Naive thymus-derived CD8-positive, alpha-beta T cell (primary cell): ENCODE measurements at regions not wholly inside any gene's neighbourhood (a gene's known extent, or its start where the extent isn't known, plus 50 kb on each side); places are given as distances from the start of the nearest gene placed in this dataset.
"Not testable (repeated sequence)": the region's sequence is repeated elsewhere in the genome, so short reads cannot be mapped to it uniquely, and the experiment has no call there.

Experiments used
- ATAC-seq, 2 donors: fragments of 150-1000 bp; cut with Tn5 transposase in 1 of 2; sonication (Bioruptor Pico), chemical (Tn5 transposase) in 1 of 2; 1 replicate in 1 of 2; 2 replicates in 1 of 2; pipeline ENCODE4 v1.10.0; 2021; ENCODE audit warnings: mild to moderate bottlenecking in 2 of 2, moderate library complexity in 2 of 2
- POLR2A ChIA-PET: fragments of 350-600 bp; sonication (Branson Sonifier 250); formaldehyde crosslinking; loops from one replicate; lab custom pipeline; 2021; ENCODE audit warnings: antibody characterized with exemption; lab: Charles Lee
- DNase-seq, 10 donors: peaks; one replicate each; pipeline versions ENCODE4 v3.0.0 to v3.0.0-alpha.2; 2020 to 2022
- H3K27ac Mint-ChIP-seq, 10 donors: one replicate each; pipeline ENCODE4 v1.8.0; 2020 to 2022; ENCODE audit warnings: mild to moderate bottlenecking in 10 of 10, mixed read lengths in 10 of 10, moderate library complexity in 4 of 10, inconsistent platforms in 1 of 10
- H3K27me3 Mint-ChIP-seq, 5 donors: one replicate each; pipeline ENCODE4 v1.8.0; 2021 to 2022; ENCODE audit warnings: mixed read lengths in 5 of 5
- H3K36me3 Mint-ChIP-seq, 3 donors: one replicate each; pipeline ENCODE4 v1.8.0; 2020 to 2022; ENCODE audit warnings: mixed read lengths in 3 of 3, mild to moderate bottlenecking in 2 of 3, inconsistent platforms in 1 of 3
- H3K4me1 Mint-ChIP-seq, 4 donors: one replicate each; pipeline ENCODE4 v1.8.0; 2021 to 2022; ENCODE audit warnings: mixed read lengths in 4 of 4
- H3K4me3 Mint-ChIP-seq, 10 donors: one replicate each; pipeline ENCODE4 v1.8.0; 2020 to 2022; ENCODE audit warnings: mild to moderate bottlenecking in 10 of 10, mixed read lengths in 10 of 10, moderate library complexity in 6 of 10, inconsistent platforms in 1 of 10
- H3K9me3 Mint-ChIP-seq, 9 donors: one replicate each; pipeline ENCODE4 v1.8.0; 2020 to 2022; ENCODE audit warnings: mixed read lengths in 9 of 9, mild to moderate bottlenecking in 3 of 9, inconsistent platforms in 1 of 9, moderate library complexity in 1 of 9

DNA sequence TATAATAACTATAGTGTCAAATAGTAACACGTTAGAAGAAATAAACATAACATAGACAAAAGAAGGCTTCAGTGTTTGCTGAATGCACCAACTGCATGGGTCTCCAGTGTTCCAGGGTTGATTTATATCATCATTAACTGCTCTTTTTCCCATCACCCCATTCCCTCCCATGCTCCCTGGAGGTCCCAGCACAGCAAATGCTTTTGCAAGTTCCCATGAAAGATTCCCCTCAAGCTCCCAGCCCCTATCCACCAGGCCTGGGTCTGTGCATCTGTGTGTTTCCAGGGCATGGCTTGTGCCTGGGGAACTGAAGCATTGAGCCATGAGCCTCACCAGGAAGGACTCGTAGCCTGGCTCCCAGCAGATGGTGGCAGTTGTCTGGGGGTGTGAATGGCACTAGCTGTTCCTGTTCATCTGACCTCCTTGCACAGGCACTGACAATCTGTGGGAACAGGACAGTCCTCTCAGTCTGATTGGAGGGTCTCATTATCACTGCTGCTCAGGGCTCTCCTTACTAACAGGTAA, 164.6 kb upstream of the RMP24 start:
- Mint-ChIP-seq H3K9me3 (no peaks in the 10 kb centered on the region), H3K36me3 (no peaks in the 10 kb centered on the region), H3K4me1 (peaks cover 0 to 27% (median 0%) of the 10 kb centered on the region in 4 donors), H3K4me3 (no peak overlapping the region), H3K27me3 (peaks cover 21 to 53% (median 26%) of the 10 kb centered on the region in 5 donors), H3K27ac (no peak overlapping the region)
- POLR2A ChIA-PET, result no interaction called here
- DNase-seq (no peak), ATAC-seq (no peak)

DNA sequence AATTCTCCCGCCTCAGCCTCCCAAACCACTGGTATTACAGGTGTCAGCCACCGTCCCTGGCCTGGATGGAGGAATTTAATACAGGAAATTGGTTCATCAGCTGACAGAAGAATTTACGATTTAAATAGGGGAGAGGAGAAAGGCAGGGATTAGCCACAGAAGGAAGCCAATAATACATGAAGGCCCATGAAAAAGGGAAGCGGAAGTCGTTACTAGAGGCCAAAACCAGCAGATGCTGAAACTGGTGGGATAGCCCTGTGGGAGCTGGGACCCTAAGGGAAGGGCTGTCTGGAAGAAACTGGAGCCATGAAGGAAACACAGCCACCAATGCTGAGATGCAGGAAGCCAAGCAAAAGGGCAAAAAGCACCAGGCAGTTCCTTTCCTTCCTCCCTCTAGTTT, 163.7 kb upstream of the RMP24 start:
- Mint-ChIP-seq H3K27me3 (peaks cover 19 to 53% (median 26%) of the 10 kb centered on the region in 5 donors), H3K9me3 (peaks cover 0 to under 1% (median 0%) of the 10 kb centered on the region in 9 donors), H3K4me3 (no peak overlapping the region), H3K36me3 (no peaks in the 10 kb centered on the region), H3K27ac (no peak overlapping the region), H3K4me1 (peaks cover 0 to 27% (median 0%) of the 10 kb centered on the region in 4 donors)
- POLR2A ChIA-PET, result no interaction called here
- ATAC-seq, result no peak
- DNase-seq, result no peak

GRCh38 chr18:35810520-35810919, 162.0 kb upstream of the RMP24 start:
- no peaks in the 10 kb centered on the region for H3K36me3 Mint-ChIP-seq
- DNase-seq, result no peak
- no peak for ATAC-seq
- H3K4me1 Mint-ChIP-seq, result peaks cover 0 to 27% (median 0%) of the 10 kb centered on the region in 4 donors
- POLR2A ChIA-PET, result no interaction called here
- peaks cover 17 to 53% (median 24%) of the 10 kb centered on the region in 5 donors for H3K27me3 Mint-ChIP-seq
- H3K4me3 Mint-ChIP-seq, result no peak overlapping the region
- peaks cover 0 to 9% (median 0%) of the 10 kb centered on the region in 9 donors for H3K9me3 Mint-ChIP-seq
- no peak overlapping the region for H3K27ac Mint-ChIP-seq

DNA sequence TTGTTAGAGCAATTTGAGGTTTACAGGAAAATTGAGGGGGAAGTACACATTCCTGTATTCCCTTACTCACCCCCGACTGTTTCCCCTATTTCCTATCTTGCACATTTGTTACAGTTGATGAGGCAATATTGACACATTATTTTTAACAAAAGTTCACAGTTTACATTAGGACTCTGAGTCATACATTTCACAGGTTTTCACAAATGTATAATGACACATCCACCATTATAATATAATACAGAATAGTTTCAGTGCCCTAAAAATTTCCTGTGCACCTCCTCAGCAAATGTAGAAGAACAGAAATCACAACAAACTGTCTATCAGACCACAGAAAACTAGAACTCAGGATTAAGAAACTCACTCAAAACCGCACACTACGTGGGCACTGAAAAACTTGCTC, 160.6 kb upstream of the RMP24 start:
- Mint-ChIP-seq H3K36me3 (peaks cover 0 to 2% (median 0%) of the 10 kb centered on the region in 3 donors), H3K9me3 (peaks cover 0 to 9% (median 0%) of the 10 kb centered on the region in 9 donors), H3K4me3 (no peak overlapping the region), H3K4me1 (peaks cover 0 to 27% (median 0%) of the 10 kb centered on the region in 4 donors), H3K27ac (no peak overlapping the region), H3K27me3 (peaks cover 18 to 43% (median 23%) of the 10 kb centered on the region in 5 donors)
- no peak for ATAC-seq
- DNase-seq, result no peak
- POLR2A ChIA-PET, result no interaction called here

GRCh38 chr18:35815011-35815410, 157.5 kb upstream of the RMP24 start:
- H3K27ac Mint-ChIP-seq, DNase-seq, H3K9me3 Mint-ChIP-seq, POLR2A ChIA-PET, H3K36me3 Mint-ChIP-seq, H3K4me3 Mint-ChIP-seq, ATAC-seq: not testable (repeated sequence)
- H3K27me3 Mint-ChIP-seq, result peaks cover 11 to 20% (median 19%) of the 10 kb centered on the region in 5 donors
- peaks cover 0 to 10% (median 0%) of the 10 kb centered on the region in 4 donors for H3K4me1 Mint-ChIP-seq

- no peak overlapping the region for H3K27ac Mint-ChIP-seq
- H3K27me3 Mint-ChIP-seq, result peaks cover 11 to 19% (median 15%) of the 10 kb centered on the region in 5 donors
- no peak for ATAC-seq
- DNase-seq, result no peak
- H3K4me1 Mint-ChIP-seq, result peaks cover 0 to 5% (median 0%) of the 10 kb centered on the region in 4 donors
- H3K4me3 Mint-ChIP-seq, result no peak overlapping the region
- H3K36me3 Mint-ChIP-seq, result peaks cover 0 to 2% (median 0%) of the 10 kb centered on the region in 3 donors
- peaks cover 0 to 9% (median 0%) of the 10 kb centered on the region in 9 donors for H3K9me3 Mint-ChIP-seq
- POLR2A ChIA-PET, result no interaction called here
Observed at GRCh38 chr18:35816003-35816402, 156.5 kb upstream of the RMP24 start.

DNA sequence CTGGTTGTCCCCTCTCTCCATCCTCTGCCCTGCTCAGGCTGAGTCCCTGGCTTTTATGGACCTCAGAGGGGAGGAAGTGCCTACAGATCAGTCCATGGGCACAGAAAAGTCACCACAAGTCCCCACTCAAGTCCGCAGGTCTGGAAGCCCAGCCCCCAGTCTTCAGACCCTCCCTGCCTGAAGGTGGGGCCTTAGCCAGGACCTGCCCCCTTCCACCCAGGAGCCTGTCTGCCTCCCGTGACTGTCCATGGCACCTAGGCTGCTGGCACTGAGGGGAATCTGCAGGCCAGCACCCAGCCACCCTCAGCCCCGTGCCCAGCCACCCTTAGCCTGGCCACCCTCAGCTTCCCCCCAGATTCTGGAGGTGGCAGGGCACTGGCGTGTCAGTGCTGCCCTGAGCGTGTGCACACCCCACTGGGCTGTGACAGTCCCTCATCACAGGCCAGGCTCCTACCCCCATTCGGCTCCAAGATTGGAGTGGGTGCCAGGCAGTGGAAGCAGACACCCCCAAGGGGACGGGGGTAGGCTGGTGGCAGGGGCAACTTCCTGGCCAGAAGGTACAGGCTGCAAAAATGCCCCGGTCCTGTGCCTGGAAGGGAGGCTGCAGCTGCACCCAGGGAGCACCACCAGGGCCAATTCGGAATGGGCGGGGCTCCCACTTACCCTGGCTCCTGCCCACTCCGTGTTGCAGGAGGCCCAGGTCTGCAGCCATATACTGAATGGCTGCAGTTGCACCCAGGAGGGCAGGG, 154.7 kb upstream of the RMP24 start:
- DNase-seq, result peak in 1 of 10 donors; percentile 61
- H3K4me1 Mint-ChIP-seq, result no peaks in the 10 kb centered on the region
- H3K27me3 Mint-ChIP-seq, result peaks cover 2 to 14% (median 13%) of the 10 kb centered on the region in 5 donors
- H3K4me3 Mint-ChIP-seq, result no peak overlapping the region
- no peak for ATAC-seq
- H3K27ac Mint-ChIP-seq, result no peak overlapping the region
- peaks cover 0 to 2% (median 0%) of the 10 kb centered on the region in 3 donors for H3K36me3 Mint-ChIP-seq
- POLR2A ChIA-PET, result no interaction called here
- H3K9me3 Mint-ChIP-seq, result peaks cover 0 to 9% (median 0%) of the 10 kb centered on the region in 9 donors

- Mint-ChIP-seq H3K4me1 (no peaks in the 10 kb centered on the region), H3K27ac (no peak overlapping the region), H3K4me3 (no peak overlapping the region), H3K36me3 (peaks cover 0 to 2% (median 0%) of the 10 kb centered on the region in 3 donors), H3K27me3 (peaks cover 2 to 14% (median 13%) of the 10 kb centered on the region in 5 donors), H3K9me3 (peaks cover 0 to 9% (median 0%) of the 10 kb centered on the region in 9 donors)
- POLR2A ChIA-PET, result no interaction called here
- DNase-seq, result no peak
- ATAC-seq, result no peak
Observed at GRCh38 chr18:35818353-35818667, 154.2 kb upstream of the RMP24 start.

GRCh38 chr18:35822413-35822812, 150.1 kb upstream of the RMP24 start:
- Mint-ChIP-seq H3K27me3 (peaks cover 2 to 14% (median 7%) of the 10 kb centered on the region in 5 donors), H3K9me3 (no peaks in the 10 kb centered on the region)

GRCh38 chr18:35826477-35826876, 146.0 kb upstream of the RMP24 start:
- DNase-seq (no peak), ATAC-seq (no peak)
- Mint-ChIP-seq H3K4me1 (no peaks in the 10 kb centered on the region), H3K27ac (no peak overlapping the region), H3K4me3 (no peak overlapping the region), H3K9me3 (peaks cover 0 to 22% (median 10%) of the 10 kb centered on the region in 9 donors), H3K27me3 (peaks cover 0 to 28% (median 3%) of the 10 kb centered on the region in 5 donors), H3K36me3 (peaks cover 0 to 13% (median 0%) of the 10 kb centered on the region in 3 donors)
- POLR2A ChIA-PET, result no interaction called here

More at GRCh38 chr18:35822413-35822812, 150.1 kb upstream of the RMP24 start:
- no peaks in the 10 kb centered on the region for H3K4me1 Mint-ChIP-seq
- H3K4me3 Mint-ChIP-seq, result no peak overlapping the region
- no peak for ATAC-seq
- no peaks in the 10 kb centered on the region for H3K36me3 Mint-ChIP-seq
- no peak for DNase-seq
- POLR2A ChIA-PET, result no interaction called here
- no peak overlapping the region for H3K27ac Mint-ChIP-seq

DNA sequence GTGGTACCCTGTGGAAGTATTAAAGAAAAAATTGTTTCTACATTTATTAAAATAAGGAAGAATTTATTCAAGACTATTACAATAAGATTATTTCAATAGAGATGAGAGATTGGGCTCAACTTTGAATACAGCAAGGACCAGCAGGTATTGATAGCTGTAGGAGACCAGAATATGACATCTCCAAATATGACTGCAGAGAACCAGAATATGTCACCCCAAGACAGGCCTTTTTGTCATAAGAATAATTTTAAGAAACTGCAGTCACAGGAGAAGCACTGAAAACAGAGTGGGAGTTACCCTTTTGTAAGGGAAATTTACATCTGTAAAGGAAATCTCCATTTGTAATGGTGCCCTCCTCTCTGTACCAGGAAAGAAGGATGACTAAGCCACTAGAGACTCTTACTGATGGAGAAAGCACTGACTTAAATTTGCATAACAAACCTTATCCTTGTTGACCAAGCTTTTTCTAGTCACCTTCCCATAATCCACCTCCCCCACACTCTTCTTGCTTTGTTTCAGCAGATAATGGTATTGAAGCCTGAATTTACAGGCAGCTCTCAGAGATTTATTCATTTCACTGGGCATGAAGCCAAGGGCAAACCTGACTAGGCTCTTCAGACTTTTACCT, 145.1 kb upstream of the RMP24 start:
- Mint-ChIP-seq H3K36me3 (peaks cover 0 to 18% (median 0%) of the 10 kb centered on the region in 3 donors), H3K4me3 (no peak overlapping the region), H3K9me3 (peaks cover 0 to 31% (median 13%) of the 10 kb centered on the region in 9 donors), H3K27ac (no peak overlapping the region), H3K27me3 (peaks cover 2 to 28% (median 5%) of the 10 kb centered on the region in 5 donors), H3K4me1 (peaks cover 0 to 4% (median 0%) of the 10 kb centered on the region in 4 donors)
- POLR2A ChIA-PET, result no interaction called here
- ATAC-seq, result no peak
- DNase-seq, result no peak

DNA sequence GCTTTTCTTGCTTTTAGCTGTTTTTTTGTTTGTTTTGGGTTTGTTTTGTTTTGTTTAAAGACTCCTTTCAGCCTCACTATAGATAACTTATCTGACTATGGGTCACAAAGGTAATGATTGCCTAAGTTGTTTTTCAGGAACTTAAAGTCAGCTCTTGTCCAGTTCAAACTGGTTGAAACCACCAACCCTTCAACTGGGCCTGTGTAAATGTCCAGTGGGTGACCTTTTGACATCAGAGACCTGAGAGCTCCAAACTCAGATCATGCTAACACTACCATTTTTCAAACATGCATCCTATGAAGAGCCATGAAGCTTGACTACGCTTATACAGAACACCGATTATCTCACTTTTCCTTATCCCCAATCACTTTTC, 144.6 kb upstream of the RMP24 start:
- no peak overlapping the region for H3K4me3 Mint-ChIP-seq
- peaks cover 0 to 34% (median 18%) of the 10 kb centered on the region in 9 donors for H3K9me3 Mint-ChIP-seq
- DNase-seq (no peak), ATAC-seq (no peak)
- POLR2A ChIA-PET, result no interaction called here
- H3K27ac Mint-ChIP-seq, result no peak overlapping the region
- H3K4me1 Mint-ChIP-seq, result peaks cover 0 to 4% (median 0%) of the 10 kb centered on the region in 4 donors
- peaks cover 2 to 30% (median 7%) of the 10 kb centered on the region in 5 donors for H3K27me3 Mint-ChIP-seq
- peaks cover 0 to 18% (median 0%) of the 10 kb centered on the region in 3 donors for H3K36me3 Mint-ChIP-seq

DNA sequence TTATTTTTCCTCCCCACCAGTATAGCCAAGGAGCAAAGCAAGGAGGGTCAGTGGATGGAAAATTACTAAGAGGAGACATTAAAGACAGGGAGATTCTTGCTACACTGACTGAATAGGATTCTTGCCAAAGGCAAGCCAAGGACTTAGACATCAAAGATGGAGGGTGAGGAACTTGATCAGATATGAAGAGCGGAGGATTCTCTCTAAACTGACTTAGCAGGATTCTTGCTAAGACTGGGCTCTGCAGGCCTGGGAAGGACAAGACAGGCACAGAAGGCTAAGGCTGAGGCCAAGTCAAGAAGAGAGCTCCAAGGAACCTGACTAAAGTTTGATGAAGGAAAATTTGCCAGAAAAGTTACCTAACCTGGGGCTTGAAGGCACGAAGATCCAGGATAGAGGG, 143.9 kb upstream of the RMP24 start:
- Mint-ChIP-seq H3K27me3 (peaks cover 5 to 37% (median 8%) of the 10 kb centered on the region in 5 donors), H3K36me3 (peaks cover 0 to 18% (median 0%) of the 10 kb centered on the region in 3 donors), H3K4me3 (no peak overlapping the region), H3K4me1 (peaks cover 0 to 4% (median 0%) of the 10 kb centered on the region in 4 donors), H3K9me3 (peaks cover 0 to 41% (median 22%) of the 10 kb centered on the region in 9 donors), H3K27ac (no peak overlapping the region)
- no peak for ATAC-seq
- no peak for DNase-seq
- POLR2A ChIA-PET, result no interaction called here
